WTC11 (cell line): ENCODE measurements at regions not wholly inside any gene's neighbourhood (a gene's known extent, or its start where the extent isn't known, plus 50 kb on each side); places are given as distances from the start of the nearest gene placed in this dataset.

Source experiments
- ATF3 ChIP-seq: sonication (generic); formaldehyde crosslinking; conservative IDR thresholded peaks from 2 replicates; pipeline ENCODE4 v1.8.1; 2022; ENCODE audit warnings: mild to moderate bottlenecking, missing genetic modification reagents
- CREB1 ChIP-seq: sonication (generic); formaldehyde crosslinking; IDR thresholded peaks from 2 replicates; pipeline ENCODE4 v1.8.0; 2023; ENCODE audit warnings: mild to moderate bottlenecking, missing genetic modification reagents
- CTCF ChIP-seq: fragments of 200-600 bp; IDR thresholded peaks from 2 replicates; pipeline ENCODE4 v1.8.0; 2022; ENCODE audit warnings: antibody characterized with exemption
- IRF1 ChIP-seq: sonication (generic); formaldehyde crosslinking; IDR thresholded peaks from 2 replicates; pipeline ENCODE4 v1.8.0; 2023; ENCODE audit warnings: missing genetic modification reagents
- JUN ChIP-seq: sonication (generic); formaldehyde crosslinking; IDR thresholded peaks from 2 replicates; pipeline ENCODE4 v1.8.0; 2023; ENCODE audit warnings: mild to moderate bottlenecking, missing genetic modification reagents
- MAX ChIP-seq: sonication (generic); formaldehyde crosslinking; IDR thresholded peaks from 2 replicates; pipeline ENCODE4 v1.8.0; 2022; ENCODE audit warnings: mild to moderate bottlenecking, missing genetic modification reagents
- NR3C1 ChIP-seq: sonication (generic); formaldehyde crosslinking; conservative IDR thresholded peaks from 2 replicates; pipeline ENCODE4 v1.8.1; 2023; ENCODE audit warnings: low read depth, mild to moderate bottlenecking, missing genetic modification reagents
- USF1 ChIP-seq: sonication (generic); formaldehyde crosslinking; IDR thresholded peaks from 2 replicates; pipeline ENCODE4 v1.8.0; 2022; ENCODE audit warnings: mild to moderate bottlenecking, missing genetic modification reagents
- ZNF138 ChIP-seq: sonication (generic); formaldehyde crosslinking; conservative IDR thresholded peaks from 2 replicates; pipeline ENCODE4 v1.8.1; 2022; ENCODE audit warnings: mild to moderate bottlenecking, moderate library complexity, missing genetic modification reagents
- TF ChIP-seq, protein P1 (sequence below): sonication (generic); formaldehyde crosslinking; IDR thresholded peaks from 2 replicates; pipeline ENCODE4 v1.8.0; 2023; ENCODE audit warnings: missing genetic modification reagents, mild to moderate bottlenecking, borderline replicate concordance
- TF ChIP-seq, protein P2 (sequence below): sonication (generic); formaldehyde crosslinking; IDR thresholded peaks from 2 replicates; pipeline ENCODE4 v1.8.1; 2022; ENCODE audit warnings: low read depth, missing genetic modification reagents, borderline replicate concordance

- no peak for TF ChIP-seq CREB1 (CRISPR knock-in tag)
- TF ChIP-seq JUN (CRISPR knock-in tag): no peak
- TF ChIP-seq, protein P1, sequence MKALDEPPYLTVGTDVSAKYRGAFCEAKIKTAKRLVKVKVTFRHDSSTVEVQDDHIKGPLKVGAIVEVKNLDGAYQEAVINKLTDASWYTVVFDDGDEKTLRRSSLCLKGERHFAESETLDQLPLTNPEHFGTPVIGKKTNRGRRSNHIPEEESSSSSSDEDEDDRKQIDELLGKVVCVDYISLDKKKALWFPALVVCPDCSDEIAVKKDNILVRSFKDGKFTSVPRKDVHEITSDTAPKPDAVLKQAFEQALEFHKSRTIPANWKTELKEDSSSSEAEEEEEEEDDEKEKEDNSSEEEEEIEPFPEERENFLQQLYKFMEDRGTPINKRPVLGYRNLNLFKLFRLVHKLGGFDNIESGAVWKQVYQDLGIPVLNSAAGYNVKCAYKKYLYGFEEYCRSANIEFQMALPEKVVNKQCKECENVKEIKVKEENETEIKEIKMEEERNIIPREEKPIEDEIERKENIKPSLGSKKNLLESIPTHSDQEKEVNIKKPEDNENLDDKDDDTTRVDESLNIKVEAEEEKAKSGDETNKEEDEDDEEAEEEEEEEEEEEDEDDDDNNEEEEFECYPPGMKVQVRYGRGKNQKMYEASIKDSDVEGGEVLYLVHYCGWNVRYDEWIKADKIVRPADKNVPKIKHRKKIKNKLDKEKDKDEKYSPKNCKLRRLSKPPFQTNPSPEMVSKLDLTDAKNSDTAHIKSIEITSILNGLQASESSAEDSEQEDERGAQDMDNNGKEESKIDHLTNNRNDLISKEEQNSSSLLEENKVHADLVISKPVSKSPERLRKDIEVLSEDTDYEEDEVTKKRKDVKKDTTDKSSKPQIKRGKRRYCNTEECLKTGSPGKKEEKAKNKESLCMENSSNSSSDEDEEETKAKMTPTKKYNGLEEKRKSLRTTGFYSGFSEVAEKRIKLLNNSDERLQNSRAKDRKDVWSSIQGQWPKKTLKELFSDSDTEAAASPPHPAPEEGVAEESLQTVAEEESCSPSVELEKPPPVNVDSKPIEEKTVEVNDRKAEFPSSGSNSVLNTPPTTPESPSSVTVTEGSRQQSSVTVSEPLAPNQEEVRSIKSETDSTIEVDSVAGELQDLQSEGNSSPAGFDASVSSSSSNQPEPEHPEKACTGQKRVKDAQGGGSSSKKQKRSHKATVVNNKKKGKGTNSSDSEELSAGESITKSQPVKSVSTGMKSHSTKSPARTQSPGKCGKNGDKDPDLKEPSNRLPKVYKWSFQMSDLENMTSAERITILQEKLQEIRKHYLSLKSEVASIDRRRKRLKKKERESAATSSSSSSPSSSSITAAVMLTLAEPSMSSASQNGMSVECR (CRISPR knock-in tag): no peak
- no peak for TF ChIP-seq CTCF
- no peak for TF ChIP-seq IRF1 (CRISPR knock-in tag)
- TF ChIP-seq, protein P2, sequence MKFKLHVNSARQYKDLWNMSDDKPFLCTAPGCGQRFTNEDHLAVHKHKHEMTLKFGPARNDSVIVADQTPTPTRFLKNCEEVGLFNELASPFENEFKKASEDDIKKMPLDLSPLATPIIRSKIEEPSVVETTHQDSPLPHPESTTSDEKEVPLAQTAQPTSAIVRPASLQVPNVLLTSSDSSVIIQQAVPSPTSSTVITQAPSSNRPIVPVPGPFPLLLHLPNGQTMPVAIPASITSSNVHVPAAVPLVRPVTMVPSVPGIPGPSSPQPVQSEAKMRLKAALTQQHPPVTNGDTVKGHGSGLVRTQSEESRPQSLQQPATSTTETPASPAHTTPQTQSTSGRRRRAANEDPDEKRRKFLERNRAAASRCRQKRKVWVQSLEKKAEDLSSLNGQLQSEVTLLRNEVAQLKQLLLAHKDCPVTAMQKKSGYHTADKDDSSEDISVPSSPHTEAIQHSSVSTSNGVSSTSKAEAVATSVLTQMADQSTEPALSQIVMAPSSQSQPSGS (CRISPR knock-in tag): no peak
- no peak for TF ChIP-seq ATF3
- no peak for TF ChIP-seq ZNF138 (CRISPR knock-in tag)
- no peak for TF ChIP-seq MAX (CRISPR knock-in tag)
- no peak for TF ChIP-seq NR3C1
- no peak for TF ChIP-seq USF1 (CRISPR knock-in tag)
Measured at GRCh38 chr6:4486568-4487315, 289.5 kb upstream of the CDYL start.
